ENCODE measurements at regions not wholly inside any gene's neighbourhood (a gene's known extent, or its start where the extent isn't known, plus 50 kb on each side); places are given as distances from the start of the nearest gene placed in this dataset.

GRCh38 chr16:73199214-73199613, 151.3 kb upstream of the ZFHX3 start:
- Histone ChIP-seq H3K27ac (no peak overlapping the region), H3K27me3 (ENCODE audit: insufficient read depth in 3 of 3, low read length in 2 of 3) (peaks cover 0 to 3% (median 0%) of the 10 kb centered on the region in 3 donors), H3K4me1 (no peaks in the 10 kb centered on the region), H3K4me3 (no peak overlapping the region), H3K9me3 (no peaks in the 10 kb centered on the region), H3K36me3 (ENCODE audit: insufficient read depth in 1 of 2, low read depth in 1 of 2) (no peaks in the 10 kb centered on the region)
- TF ChIP-seq CTCF (IDR thresholded peaks at IDR 0.05) = no peak
- DNase-seq (no peak), ATAC-seq (no peak)
- intact Hi-C loops (cut with DNase I) = loop anchor here (5.0 to 10.0 kb wide), 4 partner anchors 127 to 697 kb away; no protein-coding TSS in a partner anchor
- 83 to 88% (median 85%) methylated on average over 7 of the region's 7 CpGs for WGBS, 3 donors

- Histone ChIP-seq H3K4me3 (no peak overlapping the region), H3K9me3 (no peaks in the 10 kb centered on the region), H3K27ac (no peak overlapping the region), H3K4me1 (no peaks in the 10 kb centered on the region), H3K27me3 (ENCODE audit: insufficient read depth in 3 of 3, low read length in 2 of 3) (peaks cover 0 to 3% (median 0%) of the 10 kb centered on the region in 3 donors), H3K36me3 (ENCODE audit: insufficient read depth in 1 of 2, low read depth in 1 of 2) (no peaks in the 10 kb centered on the region)
- WGBS, 3 donors = 89 to 91% (median 91%) methylated on average over 5 of the region's 5 CpGs
- ATAC-seq (no peak), DNase-seq (no peak)
- intact Hi-C loops (cut with DNase I) = loop anchor here (5.0 to 10.0 kb wide), 4 partner anchors 126 to 696 kb away; no protein-coding TSS in a partner anchor
- no peak for TF ChIP-seq CTCF (IDR thresholded peaks at IDR 0.05)
These were observed 150.6 kb upstream of the ZFHX3 start for GRCh38 chr16:73198481-73198880.

GRCh38 chr16:73197598-73197997, 149.7 kb upstream of the ZFHX3 start:
- DNase-seq (no peak), ATAC-seq (no peak)
- 92 to 96% (median 95%) methylated on average over 3 of the region's 3 CpGs for WGBS, 3 donors
- no peaks in the 10 kb centered on the region for H3K9me3 ChIP-seq
- H3K4me3 ChIP-seq = no peak overlapping the region
- H3K36me3 ChIP-seq (ENCODE audit: insufficient read depth in 1 of 2, low read depth in 1 of 2) = no peaks in the 10 kb centered on the region
- H3K4me1 ChIP-seq = no peaks in the 10 kb centered on the region
- no peak for TF ChIP-seq CTCF (IDR thresholded peaks at IDR 0.05)
- intact Hi-C loops (cut with DNase I) = loop anchor here (1.0 to 10.0 kb wide), 6 partner anchors 125 to 695 kb away; no protein-coding TSS in a partner anchor
- peaks cover 0 to 3% (median 0%) of the 10 kb centered on the region in 3 donors for H3K27me3 ChIP-seq (ENCODE audit: insufficient read depth in 3 of 3, low read length in 2 of 3)
- H3K27ac ChIP-seq = no peak overlapping the region

- Histone ChIP-seq H3K36me3 (ENCODE audit: insufficient read depth in 1 of 2, low read depth in 1 of 2) (no peaks in the 10 kb centered on the region), H3K9me3 (no peaks in the 10 kb centered on the region), H3K4me1 (no peaks in the 10 kb centered on the region), H3K27me3 (ENCODE audit: insufficient read depth in 3 of 3, low read length in 2 of 3) (peaks cover 0 to 2% (median 0%) of the 10 kb centered on the region in 3 donors), H3K27ac (no peak overlapping the region), H3K4me3 (no peak overlapping the region)
- peak; percentile 75 for TF ChIP-seq CTCF (IDR thresholded peaks at IDR 0.05)
- ATAC-seq (peak; percentile 89 to 95 (median 90)), DNase-seq (peak; percentile 63 to 80)
- WGBS, 3 donors = 26 to 47% (median 28%) methylated on average over 4 of the region's 4 CpGs
- intact Hi-C loops (cut with DNase I) = loop anchor here (1.0 to 10.0 kb wide), 6 partner anchors 124 to 694 kb away; no protein-coding TSS in a partner anchor
These were observed 148.7 kb upstream of the ZFHX3 start for GRCh38 chr16:73196670-73197069.

GRCh38 chr16:73193464-73193863, 145.5 kb upstream of the ZFHX3 start:
- DNase-seq (no peak), ATAC-seq (no peak)
- no peak overlapping the region for H3K27ac ChIP-seq
- intact Hi-C loops (cut with DNase I) = loop anchor here (5.0 to 10.0 kb wide), 3 partner anchors 121 to 359 kb away; no protein-coding TSS in a partner anchor
- TF ChIP-seq CTCF (IDR thresholded peaks at IDR 0.05) = no peak
- H3K27me3 ChIP-seq (ENCODE audit: insufficient read depth in 3 of 3, low read length in 2 of 3) = peaks cover 0 to 2% (median 0%) of the 10 kb centered on the region in 3 donors
- H3K36me3 ChIP-seq (ENCODE audit: insufficient read depth in 1 of 2, low read depth in 1 of 2) = no peaks in the 10 kb centered on the region
- no peaks in the 10 kb centered on the region for H3K9me3 ChIP-seq
- no peak overlapping the region for H3K4me3 ChIP-seq
- H3K4me1 ChIP-seq = no peaks in the 10 kb centered on the region
- WGBS, 3 donors = 95 to 100% (median 98%) methylated on average over 1 of the region's 1 CpG

All from psoas muscle (tissue), 7 donors.